ENCODE measurements at regions not wholly inside any gene's neighbourhood (a gene's known extent, or its start where the extent isn't known, plus 50 kb on each side); places are given as distances from the start of the nearest gene placed in this dataset.

DNA sequence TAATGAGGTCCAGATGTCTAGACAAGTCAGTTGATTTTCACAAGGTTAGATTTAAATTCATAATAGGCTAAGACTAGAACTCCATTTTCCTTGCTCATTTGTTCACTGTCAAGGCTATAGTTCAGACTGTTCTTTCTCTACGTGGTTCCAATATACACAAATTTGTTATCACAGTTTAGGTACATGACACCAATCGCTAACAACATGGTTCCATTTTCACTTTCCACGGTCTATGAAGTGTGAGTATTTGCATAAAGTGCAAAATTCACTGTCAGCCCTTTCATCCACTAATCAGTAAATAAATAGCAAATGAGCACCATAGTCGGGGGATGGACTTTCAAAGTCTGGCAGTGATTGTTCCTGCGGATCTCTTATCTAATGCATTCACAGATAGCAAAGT, 315.7 kb upstream of the SPOCK3 start:
- no peak overlapping the region for H3K4me3 Mint-ChIP-seq (ENCODE audit: low read depth, unreplicated experiment)

GRCh38 chr4:167555338-167556022, 321.2 kb upstream of the SPOCK3 start:
- no TSS peak for BruUV-seq (replicated peaks)
- Mint-ChIP-seq H3K36me3 (ENCODE audit: insufficient read depth, unreplicated experiment) (peaks cover 5% of the 10 kb centered on the region), H3K27ac (ENCODE audit: unreplicated experiment) (peak overlapping the region; percentile 90), H3K4me1 (ENCODE audit: low read depth, unreplicated experiment) (peaks cover 20% of the 10 kb centered on the region), H3K4me3 (ENCODE audit: low read depth, unreplicated experiment) (peak overlapping the region; percentile 24), H3K9me3 (ENCODE audit: low read depth, unreplicated experiment) (peaks cover 5% of the 10 kb centered on the region), H3K27me3 (ENCODE audit: unreplicated experiment) (no peaks in the 10 kb centered on the region)
- CTCF ChIA-PET, result interaction anchor here (0.5 to 0.7 kb wide), 3 partner anchors 48 to 458 kb away, joined by 3 to 4 read pairs (median 4); no protein-coding TSS in a partner anchor
- intact Hi-C loops (cut with micrococcal nuclease; ENCODE audit: unreplicated experiment), result no loop called here
- no peak for TF ChIP-seq CTCF (IDR thresholded peaks at IDR 0.05; ENCODE audit: unreplicated experiment)
- peak; percentile 0 for DNase-seq

More for the DNA sequence above, 315.7 kb upstream of the SPOCK3 start:
- no peaks in the 10 kb centered on the region for H3K27me3 Mint-ChIP-seq (ENCODE audit: unreplicated experiment)
- CTCF ChIA-PET, result no interaction called here
- DNase-seq, result no peak
- H3K36me3 Mint-ChIP-seq (ENCODE audit: insufficient read depth, unreplicated experiment), result no peaks in the 10 kb centered on the region
- intact Hi-C loops (cut with micrococcal nuclease; ENCODE audit: unreplicated experiment), result no loop called here
- peaks cover 12% of the 10 kb centered on the region for H3K4me1 Mint-ChIP-seq (ENCODE audit: low read depth, unreplicated experiment)
- no peak overlapping the region for H3K27ac Mint-ChIP-seq (ENCODE audit: unreplicated experiment)
- BruUV-seq (replicated peaks), result no TSS peak
- peaks cover 2% of the 10 kb centered on the region for H3K9me3 Mint-ChIP-seq (ENCODE audit: low read depth, unreplicated experiment)
- no peak for TF ChIP-seq CTCF (IDR thresholded peaks at IDR 0.05; ENCODE audit: unreplicated experiment)

GRCh38 chr4:167578906-167579305, 344.6 kb upstream of the SPOCK3 start:
- H3K27ac Mint-ChIP-seq (ENCODE audit: unreplicated experiment), result no peak overlapping the region
- BruUV-seq (replicated peaks), result no TSS peak
- H3K27me3 Mint-ChIP-seq (ENCODE audit: unreplicated experiment), result no peaks in the 10 kb centered on the region
- peaks cover 5% of the 10 kb centered on the region for H3K9me3 Mint-ChIP-seq (ENCODE audit: low read depth, unreplicated experiment)
- H3K36me3 Mint-ChIP-seq (ENCODE audit: insufficient read depth, unreplicated experiment), result no peaks in the 10 kb centered on the region
- intact Hi-C loops (cut with micrococcal nuclease; ENCODE audit: unreplicated experiment), result no loop called here
- H3K4me1 Mint-ChIP-seq (ENCODE audit: low read depth, unreplicated experiment), result no peaks in the 10 kb centered on the region
- TF ChIP-seq CTCF (IDR thresholded peaks at IDR 0.05; ENCODE audit: unreplicated experiment), result no peak
- H3K4me3 Mint-ChIP-seq (ENCODE audit: low read depth, unreplicated experiment), result no peak overlapping the region
- DNase-seq, result no peak
- CTCF ChIA-PET, result no interaction called here

DNA sequence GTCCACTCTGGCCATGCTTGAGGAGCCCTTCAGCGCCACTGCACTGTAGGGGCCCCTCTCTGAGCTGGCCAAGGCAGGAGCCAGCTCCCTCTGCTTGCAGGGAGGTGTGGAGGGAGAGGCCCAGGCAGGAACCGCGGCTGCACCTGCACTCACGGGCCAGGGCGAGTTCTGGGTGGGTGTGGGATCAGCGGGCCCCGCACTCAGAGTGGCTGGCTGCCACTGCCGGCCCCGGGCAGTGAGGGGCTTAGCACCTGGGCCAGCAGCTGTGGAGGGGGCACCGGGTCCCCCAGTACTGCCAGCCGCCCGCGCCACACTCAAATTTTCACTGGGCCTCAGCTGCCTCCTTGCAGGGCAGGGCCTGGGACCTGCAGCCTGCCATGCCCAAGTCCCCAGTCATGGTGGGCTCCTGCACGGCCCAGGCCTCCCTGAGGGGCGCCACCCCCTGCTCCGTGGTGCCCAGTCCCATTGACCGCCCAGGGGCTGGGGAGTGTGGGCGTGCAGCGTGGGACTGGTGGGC, 347.2 kb upstream of the SPOCK3 start:
- CTCF ChIA-PET, result no interaction called here
- TF ChIP-seq CTCF (IDR thresholded peaks at IDR 0.05; ENCODE audit: unreplicated experiment), result no peak
- no peak overlapping the region for H3K4me3 Mint-ChIP-seq (ENCODE audit: low read depth, unreplicated experiment)
- H3K27me3 Mint-ChIP-seq (ENCODE audit: unreplicated experiment), result no peaks in the 10 kb centered on the region
- intact Hi-C loops (cut with micrococcal nuclease; ENCODE audit: unreplicated experiment), result no loop called here
- H3K9me3 Mint-ChIP-seq (ENCODE audit: low read depth, unreplicated experiment), result peaks cover 5% of the 10 kb centered on the region
- no peaks in the 10 kb centered on the region for H3K36me3 Mint-ChIP-seq (ENCODE audit: insufficient read depth, unreplicated experiment)
- BruUV-seq (replicated peaks), result no TSS peak
- H3K27ac Mint-ChIP-seq (ENCODE audit: unreplicated experiment), result no peak overlapping the region
- no peaks in the 10 kb centered on the region for H3K4me1 Mint-ChIP-seq (ENCODE audit: low read depth, unreplicated experiment)
- DNase-seq, result no peak

Measured in Calu3 (cell line).